CD14-positive monocyte (primary cell): ENCODE measurements at regions not wholly inside any gene's neighbourhood (a gene's known extent, or its start where the extent isn't known, plus 50 kb on each side); places are given as distances from the start of the nearest gene placed in this dataset.

ENCODE experiments used
- DNase-seq, 3 donors: peaks; one replicate each; pipeline ENCODE4 v3.0.0-alpha.2; 2011 to 2022
- H2AFZ ChIP-seq: 2 replicates; pipeline ENCODE4 v1.6.0; 2012; ENCODE audit warnings: mild to moderate bottlenecking, low read depth, low read length, inconsistent platforms; ENCODE audit not compliant: insufficient read depth, poor library complexity, severe bottlenecking
- H3K27ac ChIP-seq, 2 donors: 1 replicate in 1 of 2; 2 replicates in 1 of 2; pipeline ENCODE4 v1.5.1; 2012 to 2013; ENCODE audit warnings: low read length in 2 of 2, control low read depth in 1 of 2, inconsistent platforms in 1 of 2, low read depth in 1 of 2, mild to moderate bottlenecking in 1 of 2
- H3K27me3 ChIP-seq, 2 donors: one replicate each; pipeline versions ENCODE4 v1.6.0 to v1.6.1; 2011 to 2013; ENCODE audit warnings: low read length in 2 of 2; ENCODE audit not compliant: control insufficient read depth in 2 of 2, insufficient read depth in 2 of 2
- H3K36me3 ChIP-seq, 2 donors: replicated peaks in 1 of 2; 1 replicate in 1 of 2; 2 replicates in 1 of 2; pipeline versions ENCODE4 v1.5.1 to v1.6.1; 2012 to 2013; ENCODE audit warnings: low read length in 2 of 2, control low read depth in 1 of 2, inconsistent platforms in 1 of 2, mild to moderate bottlenecking in 1 of 2; ENCODE audit not compliant: insufficient read depth in 2 of 2, control insufficient read depth in 1 of 2
- H3K4me1 ChIP-seq, 2 donors: 1 replicate in 1 of 2; 2 replicates in 1 of 2; pipeline versions ENCODE4 v1.5.1 to v1.6.1; 2012 to 2013; ENCODE audit warnings: low read length in 2 of 2, control low read depth in 1 of 2, inconsistent platforms in 1 of 2, mild to moderate bottlenecking in 1 of 2, moderate library complexity in 1 of 2; ENCODE audit not compliant: insufficient read depth in 2 of 2, control insufficient read depth in 1 of 2
- H3K4me2 ChIP-seq: replicated peaks from 2 replicates; pipeline ENCODE3; 2012; ENCODE audit warnings: low read length, moderate library complexity, mild to moderate bottlenecking; ENCODE audit not compliant: poor library complexity, severe bottlenecking; ENCODE audit errors: extremely low read depth
- H3K4me3 ChIP-seq, 3 experiments: fragments of 200-600 bp in 1 of 3; sonication (generic) in 1 of 3; replicated peaks in 1 of 3; 1 replicate in 2 of 3; 2 replicates in 1 of 3; pipeline ENCODE4 v1.5.1; 2011 to 2013; ENCODE audit warnings: low read length in 3 of 3, mild to moderate bottlenecking in 3 of 3, control low read depth in 2 of 3, low read depth in 2 of 3, inconsistent platforms in 1 of 3, moderate library complexity in 1 of 3
- H3K79me2 ChIP-seq: 2 replicates; pipeline ENCODE4 v1.6.0; 2012; ENCODE audit warnings: mild to moderate bottlenecking, control low read depth, inconsistent platforms, low read length, moderate library complexity; ENCODE audit not compliant: insufficient read depth
- H3K9ac ChIP-seq: 2 replicates; pipeline ENCODE4 v1.6.0; 2017; ENCODE audit warnings: low read length, mild to moderate bottlenecking; ENCODE audit not compliant: insufficient read depth, poor library complexity, severe bottlenecking
- H3K9me3 ChIP-seq, 2 donors: replicated peaks in 1 of 2; 1 replicate in 1 of 2; 2 replicates in 1 of 2; pipeline versions ENCODE4 v1.5.1 to v1.6.1; 2012 to 2013; ENCODE audit warnings: low read length in 2 of 2, control low read depth in 1 of 2; ENCODE audit not compliant: control insufficient read depth in 1 of 2, insufficient read depth in 1 of 2
- H4K20me1 ChIP-seq: 2 replicates; pipeline ENCODE4 v1.6.0; 2012; ENCODE audit warnings: mild to moderate bottlenecking, low read length, control low read depth, moderate library complexity; ENCODE audit not compliant: insufficient read depth
- H3K27ac Mint-ChIP-seq, 7 donors: one replicate each; pipeline ENCODE4 v1.8.0; 2020; ENCODE audit warnings: mild to moderate bottlenecking in 7 of 7, mixed read lengths in 7 of 7, moderate library complexity in 6 of 7, inconsistent platforms in 2 of 7
- H3K27me3 Mint-ChIP-seq, 3 donors: one replicate each; pipeline ENCODE4 v1.8.0; 2021 to 2022; ENCODE audit warnings: low read depth in 3 of 3, mild to moderate bottlenecking in 3 of 3, mixed read lengths in 3 of 3, moderate library complexity in 3 of 3, inconsistent platforms in 1 of 3
- H3K36me3 Mint-ChIP-seq, 2 donors: one replicate each; pipeline ENCODE4 v1.8.0; 2020; ENCODE audit warnings: mixed read lengths in 2 of 2, inconsistent platforms in 1 of 2, mild to moderate bottlenecking in 1 of 2
- H3K4me1 Mint-ChIP-seq: one replicate; pipeline ENCODE4 v1.8.0; 2020; ENCODE audit warnings: mild to moderate bottlenecking, mixed read lengths
- H3K4me3 Mint-ChIP-seq, 2 donors: one replicate each; pipeline ENCODE4 v1.8.0; 2020; ENCODE audit warnings: mild to moderate bottlenecking in 2 of 2, mixed read lengths in 2 of 2, moderate library complexity in 1 of 2
- H3K9me3 Mint-ChIP-seq, 7 donors: one replicate each; pipeline ENCODE4 v1.8.0; 2020 to 2022; ENCODE audit warnings: mixed read lengths in 7 of 7, mild to moderate bottlenecking in 6 of 7, moderate library complexity in 6 of 7, inconsistent platforms in 2 of 7
- CTCF ChIP-seq: fragments of 200-600 bp; IDR thresholded peaks from one replicate; pipeline ENCODE4 v1.8.0; 2022; ENCODE audit warnings: antibody characterized with exemption, mild to moderate bottlenecking
- WGBS: methylation state at CpG from one replicate; pipeline ENCODE4 v1.1.5; 2013; ENCODE audit warnings: missing lambda C conversion rate; ENCODE audit not compliant: insufficient coverage; 5-methylcytosine and 5-hydroxymethylcytosine counted together
- intact Hi-C, 2 donors: fragments of 100-400 bp; cut with micrococcal nuclease; formaldehyde crosslinking; loops; one replicate each; pipeline versions ENCODE4 v1.15.0 to v1.15.1; 2023

- Mint-ChIP-seq H3K4me3 (no peak overlapping the region), H3K36me3 (peaks cover 11 to 16% of the 10 kb centered on the region in 2 donors), H3K4me1 (no peaks in the 10 kb centered on the region), H3K9me3 (no peaks in the 10 kb centered on the region), H3K27me3 (peaks cover 0 to 1% (median 0%) of the 10 kb centered on the region in 3 donors), H3K27ac (no peak overlapping the region)
- Histone ChIP-seq H3K9me3 (no peaks in the 10 kb centered on the region), H2AFZ (no peak overlapping the region), H3K36me3 (no peaks in the 10 kb centered on the region), H4K20me1 (no peaks in the 10 kb centered on the region), H3K4me2 (no peak overlapping the region), H3K9ac (no peak overlapping the region), H3K4me3 (no peak overlapping the region), H3K79me2 (no peaks in the 10 kb centered on the region), H3K27ac (no peak overlapping the region), H3K27me3 (no peaks in the 10 kb centered on the region), H3K4me1 (no peaks in the 10 kb centered on the region)
- TF ChIP-seq CTCF = no peak
- 90% methylated on average over 5 of the region's 5 CpGs for whole genome bisulfite sequencing
- intact Hi-C loops = no loop called here
- DNase-seq = no peak
Measured at GRCh38 chr22:25509374-25509791, 55.1 kb upstream of the GRK3 start.

GRCh38 chr22:25510876-25511275 lies 53.6 kb upstream of the GRK3 start:
- Mint-ChIP-seq H3K36me3 (peaks cover 11 to 16% of the 10 kb centered on the region in 2 donors), H3K4me1 (no peaks in the 10 kb centered on the region), H3K27me3 (peaks cover 0 to 1% (median 0%) of the 10 kb centered on the region in 3 donors), H3K9me3 (no peaks in the 10 kb centered on the region), H3K27ac (no peak overlapping the region), H3K4me3 (no peak overlapping the region)
- WGBS = no CpG with 5 or more reads among the region's 3 CpGs
- intact Hi-C loops = no loop called here
- Histone ChIP-seq H2AFZ (no peak overlapping the region), H3K36me3 (no peaks in the 10 kb centered on the region), H3K4me1 (no peaks in the 10 kb centered on the region), H3K4me2 (no peak overlapping the region), H3K27me3 (no peaks in the 10 kb centered on the region), H3K9ac (no peak overlapping the region), H3K9me3 (no peaks in the 10 kb centered on the region), H3K4me3 (no peak overlapping the region), H3K79me2 (no peaks in the 10 kb centered on the region), H4K20me1 (no peaks in the 10 kb centered on the region), H3K27ac (no peak overlapping the region)
- no peak for TF ChIP-seq CTCF
- DNase-seq = no peak
